Inflammatory macrophage treated with lipopolysaccharide for 1 hour (primary cell): ENCODE measurements at regions not wholly inside any gene's neighbourhood (a gene's known extent, or its start where the extent isn't known, plus 50 kb on each side); places are given as distances from the start of the nearest gene placed in this dataset.
A peak's percentile ranks its signal among the peaks of the same experiment; 100 is the strongest.

Experiments used
- DNase-seq, 2 donors: peaks; one replicate each; pipeline ENCODE4 v3.0.0-alpha.2; 2020 to 2022

DNA sequence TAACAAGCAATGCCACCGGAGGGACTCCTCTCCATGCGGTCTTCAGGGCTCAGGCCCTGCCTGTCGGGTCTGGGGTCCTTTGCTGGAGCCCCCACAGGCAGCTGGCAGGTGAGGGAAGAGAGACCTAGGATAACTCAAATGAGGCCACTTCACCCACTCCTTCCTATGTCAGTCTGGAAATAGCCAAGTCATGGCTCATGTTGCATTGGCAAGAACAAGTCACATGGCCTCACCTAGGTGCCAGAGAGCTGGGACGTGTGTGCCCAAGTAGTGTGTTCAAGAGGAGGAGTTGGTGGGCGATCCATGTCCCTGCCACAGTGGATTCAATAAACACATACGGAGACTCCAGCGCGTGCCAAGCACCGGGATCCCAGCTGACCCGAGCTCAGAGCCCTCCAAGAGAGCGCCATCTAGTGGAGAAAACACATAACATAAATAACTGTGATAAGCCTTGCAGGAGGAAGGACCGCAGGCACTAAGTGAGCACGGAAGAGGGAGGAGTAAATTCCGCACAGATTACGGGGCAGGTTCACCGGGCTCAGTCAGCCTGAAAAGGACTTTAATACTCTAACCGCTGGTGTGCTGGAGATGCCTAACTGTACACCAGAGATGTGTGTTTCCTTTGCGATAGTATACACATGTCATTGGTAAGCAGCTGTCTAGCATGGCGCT is 580.8 kb downstream of the CCDC171 start:
- DNase-seq: peak; percentile 36 to 75

DNA sequence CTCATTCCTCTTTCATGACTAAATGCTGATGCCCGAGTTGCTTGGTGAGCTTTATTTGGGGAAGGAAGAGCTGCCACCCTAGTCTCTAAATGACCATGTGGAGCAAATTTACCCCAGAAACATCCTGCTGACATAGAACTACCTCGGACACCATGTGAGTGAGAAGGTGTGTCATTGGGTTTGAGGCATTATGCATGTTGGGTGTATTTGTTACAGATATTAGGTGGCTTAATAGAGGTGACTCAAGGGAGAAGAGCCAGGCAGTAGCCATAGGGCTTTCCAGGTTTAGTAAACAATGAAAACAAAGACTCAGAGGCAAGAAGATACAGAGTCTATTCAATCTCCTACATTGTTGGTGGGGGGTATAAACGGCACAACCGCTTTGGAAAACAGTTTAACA is 581.5 kb downstream of the CCDC171 start:
- DNase-seq: no peak

DNA sequence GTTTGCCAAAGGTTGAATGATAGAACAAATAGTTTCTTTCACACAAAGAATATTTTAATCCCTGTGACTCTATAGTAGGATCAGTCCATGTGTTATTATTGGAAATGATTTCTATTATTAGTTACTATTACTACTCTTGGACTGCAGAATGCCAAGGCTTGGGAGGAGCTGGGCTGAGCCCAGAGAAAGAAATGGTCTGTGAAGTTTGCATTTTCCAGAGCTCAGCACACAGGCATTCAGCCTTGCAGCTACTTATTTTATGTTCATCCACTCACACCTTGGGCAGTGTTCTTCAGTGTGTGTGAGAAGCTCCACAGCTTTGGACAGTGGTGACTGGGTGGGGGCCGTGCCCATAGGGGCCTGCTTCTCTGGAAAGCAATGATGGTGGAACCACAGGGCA is 583.1 kb downstream of the CCDC171 start:
- no peak for DNase-seq

DNA sequence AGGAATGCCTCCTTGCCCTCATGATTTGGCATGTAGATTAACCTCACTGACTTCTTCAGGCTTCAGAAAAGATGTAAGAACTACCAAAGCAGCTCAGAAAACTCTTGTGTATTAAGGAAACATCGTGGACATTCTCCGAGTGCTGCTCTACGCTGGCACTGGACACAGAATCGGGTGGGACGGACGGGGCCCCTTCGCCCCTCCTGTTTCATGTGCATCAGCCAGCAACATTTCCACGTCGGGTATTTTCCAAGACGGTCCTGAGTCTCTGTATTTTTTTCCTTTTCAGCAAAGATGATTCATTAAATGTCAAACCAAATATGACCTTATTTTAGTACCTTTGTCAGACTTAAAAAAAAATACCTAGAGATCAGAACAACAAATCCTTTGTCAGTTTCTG is 583.6 kb downstream of the CCDC171 start:
- DNase-seq: no peak

- no peak for DNase-seq
Measured at GRCh38 chr9:16136961-16137360, 584.1 kb downstream of the CCDC171 start.

DNA sequence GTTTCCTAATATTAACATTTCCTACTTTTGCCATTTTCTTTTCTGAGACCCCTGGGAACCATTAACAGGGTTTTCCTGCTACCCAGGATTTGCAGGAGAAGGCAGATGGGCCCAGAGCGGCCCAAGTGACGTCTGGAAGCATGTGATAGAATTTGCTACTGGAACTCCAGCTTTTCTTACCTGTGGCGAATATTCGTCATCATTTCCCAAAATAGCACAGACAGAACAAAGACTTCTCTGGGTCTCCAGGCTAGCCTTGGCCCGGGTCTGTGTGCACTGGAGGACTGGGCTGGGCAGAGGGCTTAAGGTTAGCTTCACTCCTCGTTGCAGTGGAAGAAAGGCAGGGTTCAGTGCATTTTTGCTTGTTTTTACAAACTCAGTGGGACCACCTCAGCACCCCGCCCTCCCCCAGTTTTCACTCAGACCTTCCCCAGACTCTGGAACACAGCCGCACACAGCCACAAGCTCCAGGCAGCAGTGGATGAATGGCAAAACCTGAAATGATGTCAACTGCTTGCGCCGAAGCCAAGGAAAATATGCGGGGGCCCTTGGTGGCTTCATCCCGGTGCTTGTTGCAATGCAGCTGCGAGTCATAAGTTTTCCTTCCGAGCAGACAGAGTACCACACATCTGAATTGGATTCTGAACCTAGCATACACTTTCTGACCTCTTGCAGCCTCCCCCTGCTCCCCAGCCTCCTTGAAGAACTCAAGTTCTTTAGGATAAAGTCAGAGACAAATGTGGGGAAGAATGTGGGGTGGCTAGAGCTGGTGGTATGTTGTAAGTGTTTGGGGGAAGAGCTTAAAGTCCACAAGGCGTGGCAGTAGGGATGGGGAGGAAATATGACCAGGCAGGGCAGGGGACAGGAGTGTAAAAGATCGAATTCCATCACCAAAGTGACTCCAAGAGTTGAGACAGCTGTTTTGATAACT is 586.0 kb downstream of the CCDC171 start:
- DNase-seq: no peak

DNA sequence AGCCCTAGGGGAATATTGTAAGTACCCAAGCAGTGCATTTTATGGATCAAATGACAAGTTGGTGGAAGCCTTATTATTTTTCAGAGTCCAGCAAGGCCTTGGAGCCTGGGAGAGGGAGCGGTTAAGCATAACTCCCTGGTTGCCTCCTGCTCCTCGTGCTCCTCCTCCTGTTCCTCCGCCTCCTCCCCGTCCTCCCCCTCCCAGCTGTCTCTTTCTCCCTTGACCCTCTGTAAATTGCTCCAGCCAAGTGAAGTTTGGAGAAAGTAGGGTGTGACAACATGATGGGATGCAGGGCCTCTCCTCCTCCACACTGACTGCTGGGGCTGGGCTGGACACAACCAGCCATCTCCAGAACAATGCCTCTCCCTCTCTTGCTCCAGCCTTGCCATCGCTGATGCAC is 586.9 kb downstream of the CCDC171 start:
- DNase-seq: no peak

GRCh38 chr9:16143310-16143709 is 590.5 kb downstream of the CCDC171 start:
- DNase-seq: no peak

DNA sequence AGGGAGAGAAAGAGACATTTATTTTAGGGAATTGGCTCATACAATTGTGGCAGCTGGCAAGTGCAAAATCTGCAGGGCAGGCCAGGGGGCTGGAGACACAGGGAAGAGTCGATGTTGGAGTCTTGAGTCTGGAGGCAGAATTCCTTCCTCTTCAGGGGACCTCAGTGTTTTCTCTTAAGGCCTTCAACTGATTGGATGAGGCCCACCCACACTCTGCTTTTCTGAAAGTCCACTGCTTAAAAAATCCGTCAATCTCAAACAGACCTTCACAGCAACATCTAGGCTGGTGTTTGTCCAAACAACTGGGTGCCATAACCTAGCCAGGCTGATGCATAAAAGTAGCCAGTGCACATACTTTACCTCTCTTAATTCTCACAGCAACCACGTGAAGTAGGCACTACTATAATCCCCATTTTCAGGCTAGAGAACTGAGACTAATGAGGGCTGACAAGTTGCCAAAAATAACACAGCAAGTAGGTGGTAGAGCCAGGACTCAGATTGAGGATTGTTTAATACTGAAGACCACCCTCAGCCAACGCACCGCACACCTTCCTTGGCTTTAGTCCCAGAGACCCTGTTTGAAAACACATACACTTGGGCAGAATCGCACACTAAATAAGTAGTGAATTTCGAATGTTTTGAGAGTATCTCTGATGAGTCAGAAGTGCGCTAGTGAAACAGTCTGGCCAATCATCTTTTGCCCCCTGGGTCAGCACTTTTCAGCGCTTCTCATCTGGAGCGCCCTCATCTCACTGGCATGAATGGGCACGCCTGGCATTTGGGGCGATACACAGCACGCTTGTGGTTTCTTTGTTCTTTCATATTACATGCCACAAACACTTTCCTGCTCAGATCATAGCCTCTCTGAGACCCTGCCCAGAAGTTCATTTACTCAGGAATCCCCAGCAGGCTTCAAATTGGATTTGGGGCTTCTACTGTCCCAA is 591.4 kb downstream of the CCDC171 start:
- no peak for DNase-seq

GRCh38 chr9:16145196-16145950 is 592.5 kb downstream of the CCDC171 start:
- peak; percentile 20 to 38 for DNase-seq

DNA sequence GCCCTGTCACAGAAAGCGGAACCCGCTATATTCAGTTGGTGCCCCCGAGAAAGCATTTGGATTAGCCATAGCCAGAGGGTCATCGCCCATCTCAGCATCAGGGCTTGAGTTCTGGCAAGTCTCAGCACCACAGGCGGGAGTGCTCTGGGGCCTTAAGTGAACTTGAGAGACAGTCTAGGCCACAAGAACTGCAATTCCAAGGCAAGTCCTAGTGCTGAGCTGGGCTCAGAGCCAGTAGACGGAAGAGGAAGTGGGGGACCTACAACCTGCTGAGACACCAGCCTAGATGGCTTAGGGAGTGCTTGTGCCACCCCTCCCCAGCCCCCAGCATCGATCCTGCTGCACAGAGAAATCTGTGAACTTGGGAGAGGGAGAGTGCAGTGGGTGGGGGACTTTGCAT is 594.9 kb downstream of the CCDC171 start:
- peak in 1 of 2 donors; percentile 4 for DNase-seq

- no peak for DNase-seq
Measured at GRCh38 chr9:16150501-16150900, 597.7 kb downstream of the CCDC171 start.

DNA sequence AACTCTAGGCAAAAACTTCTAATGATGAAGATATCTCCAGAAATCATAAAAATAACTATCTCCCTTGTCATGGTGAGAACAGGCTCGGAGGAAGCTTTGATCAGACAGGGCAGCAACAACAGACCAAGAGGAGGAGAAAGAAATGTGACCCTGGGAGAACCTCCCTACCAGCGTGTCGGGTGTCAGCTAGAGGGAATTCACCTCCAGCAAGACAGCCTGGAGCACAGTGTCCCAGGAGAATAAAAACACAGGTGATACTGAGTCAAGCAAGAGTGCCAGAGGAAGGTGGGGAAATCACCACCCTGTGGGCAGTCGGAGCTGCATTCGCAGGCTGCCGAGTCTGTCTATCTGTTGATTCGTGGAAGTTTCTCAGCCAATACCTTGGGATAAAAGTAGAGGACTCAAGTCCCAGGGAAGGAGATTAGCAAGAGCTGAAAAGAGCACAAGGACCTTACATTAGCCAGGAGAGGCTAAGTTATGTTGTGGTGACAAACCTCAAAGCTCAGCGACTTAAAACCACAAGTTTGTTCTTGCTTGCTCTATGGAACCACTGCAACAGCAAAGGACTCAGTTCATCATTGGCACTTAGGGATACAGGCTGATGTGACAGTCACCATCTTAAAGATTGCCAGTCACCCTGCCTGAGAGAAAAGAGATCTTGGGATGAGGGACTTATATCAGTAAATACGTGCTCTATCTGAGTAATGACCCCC is 598.3 kb downstream of the CCDC171 start:
- DNase-seq: no peak

- DNase-seq: no peak
Measured at GRCh38 chr9:16152276-16153101, 599.6 kb downstream of the CCDC171 start.

DNA sequence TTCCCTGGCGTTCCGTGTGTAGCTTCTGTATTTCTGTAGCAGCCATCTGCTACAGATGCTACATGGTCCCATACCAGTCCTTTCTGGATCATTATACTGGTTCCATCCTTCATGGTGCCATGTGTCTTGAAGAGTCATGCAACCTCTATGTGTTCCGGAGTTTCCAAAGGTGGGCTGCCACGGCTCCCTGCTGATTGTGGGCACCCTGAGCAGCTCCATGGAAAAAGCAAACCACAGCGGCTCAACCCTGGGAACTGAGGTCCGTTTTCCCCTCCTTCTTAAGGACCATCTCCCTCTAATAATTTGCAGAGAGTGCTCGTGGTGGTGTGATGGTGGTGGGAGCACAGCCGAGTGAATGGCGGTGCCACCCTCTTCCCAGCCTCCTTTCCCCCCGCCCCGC is 600.4 kb downstream of the CCDC171 start:
- DNase-seq: no peak

- DNase-seq: no peak
Measured at GRCh38 chr9:16153741-16154140, 600.9 kb downstream of the CCDC171 start.

- no peak for DNase-seq
Measured at GRCh38 chr9:16154521-16155078, 601.8 kb downstream of the CCDC171 start.

DNA sequence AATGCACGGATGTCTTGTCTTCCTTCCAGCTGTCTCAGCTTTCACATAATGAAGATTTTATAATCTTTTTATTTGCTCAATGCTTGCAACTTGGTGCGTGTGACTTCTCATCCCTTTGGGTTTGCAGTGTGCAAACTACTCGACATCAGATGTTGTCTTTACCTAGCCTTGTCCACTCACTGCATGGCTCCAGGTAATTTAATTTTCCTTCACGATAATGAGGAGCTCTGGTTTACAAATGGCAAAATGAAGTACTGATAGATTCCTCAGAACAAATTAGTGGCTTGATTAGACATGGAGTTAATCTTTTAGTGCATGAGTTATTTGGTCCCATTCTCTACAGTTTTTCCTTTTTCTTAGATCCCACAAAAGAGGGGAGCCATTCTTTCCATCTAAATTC is 603.0 kb downstream of the CCDC171 start:
- DNase-seq: no peak

DNA sequence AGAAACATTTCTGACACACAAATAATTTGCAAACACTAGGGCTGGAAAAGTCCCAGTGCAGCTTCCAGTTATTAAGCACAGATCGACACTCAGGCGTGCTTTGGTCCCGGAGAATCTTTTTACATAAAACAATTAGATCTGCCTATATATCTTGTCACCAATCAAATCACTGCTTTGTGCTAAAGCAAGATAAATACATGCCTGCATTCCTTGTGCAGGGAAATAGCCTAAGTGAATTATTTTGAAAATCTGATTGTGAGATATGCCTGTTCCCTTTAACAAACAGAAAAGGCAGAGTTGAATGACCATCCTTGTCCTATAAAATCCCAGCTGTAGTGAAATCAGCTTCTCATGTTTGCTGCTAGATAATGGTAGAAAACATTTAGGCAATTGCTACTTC is 604.4 kb downstream of the CCDC171 start:
- no peak for DNase-seq

- DNase-seq: no peak
Measured at GRCh38 chr9:16157651-16158050, 604.8 kb downstream of the CCDC171 start.
